Endothelial cell of umbilical vein (primary cell): ENCODE measurements at regions not wholly inside any gene's neighbourhood (a gene's known extent, or its start where the extent isn't known, plus 50 kb on each side); places are given as distances from the start of the nearest gene placed in this dataset.

Experiments used
- BruUV-seq: library from RNA; stranded (reverse); fragments of 400-500 nt; replicated peaks from 2 replicates; lab custom pipeline; 2021; lab: Mats Ljungman, UMichigan
- CTCF ChIA-PET: fragments of 300-600, 350-600 bp; sonication (Branson Sonifier 250); formaldehyde crosslinking; loops from one replicate; lab custom pipeline; 2021; ENCODE audit warnings: antibody characterized with exemption, inconsistent platforms; lab: Charles Lee
- POLR2A ChIA-PET: fragments of 300-600, 350-600 bp; sonication (Branson Sonifier 250); formaldehyde crosslinking; loops from one replicate; lab custom pipeline; 2021; ENCODE audit warnings: antibody characterized with exemption, inconsistent platforms; lab: Charles Lee
- DNase-seq: peaks from one replicate; pipeline ENCODE4 v3.0.0-alpha.2; 2011; ENCODE audit warnings: low read depth, low spot score
- FAIRE-seq: peaks from 2 replicates; lab custom pipeline; 2011; peaks lifted over from hg19 to GRCh38; lab: Jason Lieb, UNC
- H2AFZ ChIP-seq: 2 replicates; pipeline ENCODE4 v1.6.0; 2012; ENCODE audit warnings: low read depth, low read length, control low read depth, inconsistent platforms
- H3K27ac ChIP-seq: 2 replicates; pipeline ENCODE4 v1.5.1; 2011; ENCODE audit warnings: low read depth, mild to moderate bottlenecking, control low read depth, low read length, moderate library complexity; ENCODE audit not compliant: insufficient read depth
- H3K27me3 ChIP-seq, 2 experiments: 2 replicates each; pipeline versions ENCODE4 v1.6.0 to v1.6.1; 2011; ENCODE audit warnings: low read length in 2 of 2, mixed read lengths in 1 of 2; ENCODE audit not compliant: control insufficient read depth in 2 of 2, insufficient read depth in 2 of 2
- H3K36me3 ChIP-seq, 2 experiments: 2 replicates in 1 of 2; 3 replicates in 1 of 2; pipeline ENCODE4 v1.5.1; 2011; ENCODE audit warnings: low read length in 2 of 2, mild to moderate bottlenecking in 1 of 2, moderate library complexity in 1 of 2; ENCODE audit not compliant: control insufficient read depth in 2 of 2, insufficient read depth in 2 of 2; ENCODE audit errors: extremely low read depth in 1 of 2
- H3K4me1 ChIP-seq: 3 replicates; pipeline ENCODE4 v1.5.1; 2011; ENCODE audit warnings: mild to moderate bottlenecking, low read length; ENCODE audit not compliant: control insufficient read depth, insufficient read depth; ENCODE audit errors: extremely low read depth
- H3K4me2 ChIP-seq: 2 replicates; pipeline ENCODE4 v1.6.1; 2011; ENCODE audit warnings: low read length, control low read depth, mixed read lengths; ENCODE audit not compliant: insufficient read depth
- H3K4me3 ChIP-seq, 3 experiments: fragments of 200-600 bp in 1 of 3; sonication (generic), shearing (Covaris generic) in 1 of 3; replicated peaks in 1 of 3; 2 replicates each; pipeline ENCODE4 v1.5.1; 2011 to 2016; ENCODE audit warnings: control low read depth in 3 of 3, low read length in 3 of 3, mild to moderate bottlenecking in 2 of 3, inconsistent platforms in 1 of 3, low read depth in 1 of 3, moderate library complexity in 1 of 3; ENCODE audit not compliant: insufficient read depth in 1 of 3
- H3K79me2 ChIP-seq: 2 replicates; pipeline ENCODE4 v1.6.0; 2012; ENCODE audit warnings: low read length, inconsistent platforms; ENCODE audit not compliant: control insufficient read depth, insufficient read depth
- H3K9ac ChIP-seq: replicated peaks from 2 replicates; pipeline ENCODE3; 2011; ENCODE audit warnings: low read length, control low read depth; ENCODE audit not compliant: insufficient read depth; ENCODE audit errors: extremely low read depth
- H3K9me1 ChIP-seq: replicated peaks from 3 replicates; pipeline ENCODE4 v1.6.0; 2011; ENCODE audit warnings: mild to moderate bottlenecking, low read length; ENCODE audit not compliant: control insufficient read depth, insufficient read depth; ENCODE audit errors: extremely low read depth
- H3K9me3 ChIP-seq: replicated peaks from 2 replicates; pipeline ENCODE4 v1.5.1; 2012; ENCODE audit warnings: low read length, inconsistent platforms; ENCODE audit not compliant: control insufficient read depth, insufficient read depth
- H4K20me1 ChIP-seq: replicated peaks from 2 replicates; pipeline ENCODE3; 2011; ENCODE audit warnings: mild to moderate bottlenecking, low read length; ENCODE audit not compliant: control insufficient read depth, insufficient read depth; ENCODE audit errors: extremely low read depth
- EZH2 ChIP-seq: IDR thresholded peaks from 2 replicates; pipeline ENCODE4 v1.6.1; 2012; ENCODE audit warnings: borderline replicate concordance, low read depth, mild to moderate bottlenecking, moderate library complexity, low read length, inconsistent platforms; ENCODE audit not compliant: severe bottlenecking
- FOS ChIP-seq: IDR thresholded peaks from 2 replicates; pipeline ENCODE4 v1.6.1; 2011; ENCODE audit warnings: mild to moderate bottlenecking, low read length, moderate library complexity, borderline replicate concordance; ENCODE audit not compliant: insufficient read depth
- GATA2 ChIP-seq: IDR thresholded peaks from 2 replicates; pipeline ENCODE4 v1.7.0; 2011; ENCODE audit warnings: low read depth, mild to moderate bottlenecking, moderate library complexity, mixed read lengths, low read length; ENCODE audit not compliant: insufficient read length, insufficient read depth
- JUN ChIP-seq: IDR thresholded peaks from 2 replicates; pipeline ENCODE4 v1.6.1; 2011; ENCODE audit warnings: borderline replicate concordance, low read depth; ENCODE audit not compliant: insufficient read length, insufficient read depth
- MAX ChIP-seq: IDR thresholded peaks from 2 replicates; pipeline ENCODE4 v1.6.1; 2011; ENCODE audit not compliant: insufficient read depth, insufficient read length
- MYC ChIP-seq: IDR thresholded peaks from one replicate; pipeline ENCODE4 v1.6.1; 2011; ENCODE audit warnings: mild to moderate bottlenecking, low read depth, low read length
- POLR2A ChIP-seq: IDR thresholded peaks from 2 replicates; pipeline ENCODE4 v1.6.1; 2012; ENCODE audit warnings: low read depth, mild to moderate bottlenecking, control low read depth, low read length
- POLR2AphosphoS5 ChIP-seq: IDR thresholded peaks from 2 replicates; pipeline ENCODE4 v1.6.1; 2012; ENCODE audit warnings: low read depth, mild to moderate bottlenecking, control low read depth, low read length, moderate library complexity; ENCODE audit not compliant: insufficient read depth
- dilution Hi-C: fragments of 300-500 bp; cut with MboI; formaldehyde crosslinking; loops from one replicate; pipeline ENCODE4 v1.15.0; 2019; ENCODE audit warnings: low sequenced_read_pairs; ENCODE audit not compliant: extremely low pct_ligation_motif_present
- intact Hi-C: fragments of 100-400 bp; cut with micrococcal nuclease; formaldehyde crosslinking; loops from one replicate; pipeline ENCODE4 v1.10.0; 2022
- TF ChIP-seq, protein P1 (sequence below), 2 donors: IDR thresholded peaks; 1 replicate in 1 of 2; 2 replicates in 1 of 2; pipeline ENCODE4 v1.5.1; 2011; ENCODE audit warnings: low read length in 2 of 2, mild to moderate bottlenecking in 2 of 2, moderate library complexity in 2 of 2, control low read depth in 1 of 2, inconsistent platforms in 1 of 2, low read depth in 1 of 2; ENCODE audit not compliant: insufficient read depth in 1 of 2; ENCODE audit errors: extremely low read depth in 1 of 2

GRCh38 chr2:219995991-219996765 is 368.7 kb downstream of the SLC4A3 start:
- intact Hi-C loops: no loop called here
- BruUV-seq: no TSS peak
- H3K4me3 ChIP-seq: no peak overlapping the region
- no peaks in the 10 kb centered on the region for H4K20me1 ChIP-seq
- H3K9ac ChIP-seq: no peak overlapping the region
- H3K27ac ChIP-seq: no peak overlapping the region
- DNase-seq (no peak), FAIRE-seq (no peak)
- H3K36me3 ChIP-seq: no peaks in the 10 kb centered on the region
- H3K9me3 ChIP-seq: peaks cover 7% of the 10 kb centered on the region
- no peaks in the 10 kb centered on the region for H3K4me1 ChIP-seq
- dilution Hi-C loops: no loop called here
- TF ChIP-seq MAX (no peak), FOS (no peak), JUN (no peak), MYC (no peak), POLR2A (no peak), POLR2AphosphoS5 (no peak), GATA2 (no peak), EZH2 (no peak)
- TF ChIP-seq, protein P1, sequence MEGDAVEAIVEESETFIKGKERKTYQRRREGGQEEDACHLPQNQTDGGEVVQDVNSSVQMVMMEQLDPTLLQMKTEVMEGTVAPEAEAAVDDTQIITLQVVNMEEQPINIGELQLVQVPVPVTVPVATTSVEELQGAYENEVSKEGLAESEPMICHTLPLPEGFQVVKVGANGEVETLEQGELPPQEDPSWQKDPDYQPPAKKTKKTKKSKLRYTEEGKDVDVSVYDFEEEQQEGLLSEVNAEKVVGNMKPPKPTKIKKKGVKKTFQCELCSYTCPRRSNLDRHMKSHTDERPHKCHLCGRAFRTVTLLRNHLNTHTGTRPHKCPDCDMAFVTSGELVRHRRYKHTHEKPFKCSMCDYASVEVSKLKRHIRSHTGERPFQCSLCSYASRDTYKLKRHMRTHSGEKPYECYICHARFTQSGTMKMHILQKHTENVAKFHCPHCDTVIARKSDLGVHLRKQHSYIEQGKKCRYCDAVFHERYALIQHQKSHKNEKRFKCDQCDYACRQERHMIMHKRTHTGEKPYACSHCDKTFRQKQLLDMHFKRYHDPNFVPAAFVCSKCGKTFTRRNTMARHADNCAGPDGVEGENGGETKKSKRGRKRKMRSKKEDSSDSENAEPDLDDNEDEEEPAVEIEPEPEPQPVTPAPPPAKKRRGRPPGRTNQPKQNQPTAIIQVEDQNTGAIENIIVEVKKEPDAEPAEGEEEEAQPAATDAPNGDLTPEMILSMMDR (IDR thresholded peaks at IDR 0.05; ENCODE audit: extremely low read depth in 1 of 2, insufficient read depth in 1 of 2, low read depth in 1 of 2, low read length in 2 of 2): no peak
- no peaks in the 10 kb centered on the region for H3K79me2 ChIP-seq
- no peak overlapping the region for H3K4me2 ChIP-seq
- H2AFZ ChIP-seq: no peak overlapping the region
- no peaks in the 10 kb centered on the region for H3K27me3 ChIP-seq
- POLR2A ChIA-PET: no interaction called here
- no peaks in the 10 kb centered on the region for H3K9me1 ChIP-seq
- CTCF ChIA-PET: no interaction called here
